HG03064 (cell line): ENCODE measurements at regions not wholly inside any gene's neighbourhood (a gene's known extent, or its start where the extent isn't known, plus 50 kb on each side); places are given as distances from the start of the nearest gene placed in this dataset.

Experiments used
- ATAC-seq: cut with Tn5 transposase; IDR thresholded peaks from one replicate; pipeline ENCODE4 v1.9.1; 2021; ENCODE audit warnings: low read depth; ENCODE audit not compliant: unreplicated experiment

DNA sequence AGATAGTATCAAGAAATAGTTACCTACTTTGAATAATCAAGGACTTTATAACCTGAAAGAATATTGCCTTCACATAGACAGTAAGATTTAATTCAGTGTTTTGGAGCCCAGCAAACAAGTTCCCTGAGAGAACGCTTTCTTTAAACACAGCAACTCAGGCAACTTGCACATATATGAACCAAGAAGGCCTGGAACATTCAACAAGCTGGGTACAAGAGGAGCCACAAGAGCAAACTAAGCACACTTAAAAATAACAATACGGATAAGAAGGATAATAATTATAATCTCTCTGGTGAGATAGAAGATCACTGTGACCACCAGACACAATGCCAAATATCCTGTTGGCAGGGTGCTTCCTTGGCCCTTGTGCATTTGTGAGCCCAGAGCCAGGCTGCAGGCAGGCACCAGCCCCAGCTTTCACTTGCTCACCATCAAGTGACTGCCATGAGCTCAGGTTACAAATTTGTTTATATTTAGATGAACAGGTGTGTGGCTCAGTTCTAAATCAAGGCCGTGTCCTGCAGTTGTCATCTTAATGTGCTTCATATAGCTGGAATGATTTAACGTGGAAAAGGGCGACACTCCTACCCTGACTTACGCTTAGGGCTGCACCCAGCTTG, 446.6 kb downstream of the IRS1 start:
- ATAC-seq: no peak

DNA sequence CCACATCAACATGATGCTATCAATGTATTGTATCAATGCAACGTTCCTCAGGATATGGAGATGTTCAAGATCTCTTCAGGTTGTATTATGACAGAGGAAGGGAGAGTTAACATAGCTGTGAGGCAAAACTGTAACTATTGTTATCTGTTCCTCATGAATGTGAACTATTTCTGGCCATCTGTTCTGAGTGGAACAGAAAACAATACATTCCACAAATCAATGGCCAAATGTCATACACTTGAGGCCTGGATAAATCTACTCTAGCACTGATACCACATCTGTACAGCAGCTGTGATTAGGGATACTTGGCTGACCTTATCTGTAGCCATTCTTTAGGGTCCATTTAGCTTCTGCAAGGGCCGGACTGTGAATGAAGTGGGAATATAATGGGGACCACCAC, 447.9 kb downstream of the IRS1 start:
- ATAC-seq: no peak

DNA sequence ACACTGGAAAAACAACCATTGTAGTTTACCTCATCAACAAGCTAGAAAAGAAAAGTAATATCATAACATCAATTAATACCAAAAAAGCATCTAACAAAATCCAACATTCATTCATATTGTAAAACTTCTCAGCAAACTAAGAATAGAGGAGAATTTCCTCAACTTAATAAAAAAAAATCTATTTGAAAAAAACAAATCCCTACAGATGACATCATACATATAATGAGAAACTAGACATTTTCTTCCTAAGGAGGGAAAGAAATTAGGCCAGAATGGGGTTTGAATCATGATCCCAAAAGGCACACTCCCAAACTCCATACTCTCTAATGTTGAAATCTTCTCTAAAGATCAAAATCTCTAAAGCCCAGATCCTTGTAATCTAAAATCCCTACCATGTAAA, 460.0 kb downstream of the IRS1 start:
- no peak for ATAC-seq

DNA sequence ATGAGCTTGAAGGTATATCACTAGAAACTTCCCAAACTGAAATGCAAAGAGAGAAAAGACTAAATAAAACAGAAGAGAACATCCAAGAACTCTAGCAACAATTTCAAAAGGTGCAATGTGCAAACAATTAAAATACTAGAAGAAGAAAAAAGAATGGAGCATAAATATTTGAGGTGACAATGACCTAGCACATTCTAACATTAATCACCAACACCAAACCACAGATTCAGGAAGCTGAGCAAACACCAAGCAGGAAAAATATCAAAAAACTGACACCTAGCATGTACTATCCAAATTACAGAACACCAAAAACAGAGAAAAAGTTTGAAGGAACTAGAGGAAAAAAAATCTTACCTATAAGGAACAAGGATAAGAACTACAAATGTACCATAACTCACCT, 460.8 kb downstream of the IRS1 start:
- ATAC-seq: no peak

DNA sequence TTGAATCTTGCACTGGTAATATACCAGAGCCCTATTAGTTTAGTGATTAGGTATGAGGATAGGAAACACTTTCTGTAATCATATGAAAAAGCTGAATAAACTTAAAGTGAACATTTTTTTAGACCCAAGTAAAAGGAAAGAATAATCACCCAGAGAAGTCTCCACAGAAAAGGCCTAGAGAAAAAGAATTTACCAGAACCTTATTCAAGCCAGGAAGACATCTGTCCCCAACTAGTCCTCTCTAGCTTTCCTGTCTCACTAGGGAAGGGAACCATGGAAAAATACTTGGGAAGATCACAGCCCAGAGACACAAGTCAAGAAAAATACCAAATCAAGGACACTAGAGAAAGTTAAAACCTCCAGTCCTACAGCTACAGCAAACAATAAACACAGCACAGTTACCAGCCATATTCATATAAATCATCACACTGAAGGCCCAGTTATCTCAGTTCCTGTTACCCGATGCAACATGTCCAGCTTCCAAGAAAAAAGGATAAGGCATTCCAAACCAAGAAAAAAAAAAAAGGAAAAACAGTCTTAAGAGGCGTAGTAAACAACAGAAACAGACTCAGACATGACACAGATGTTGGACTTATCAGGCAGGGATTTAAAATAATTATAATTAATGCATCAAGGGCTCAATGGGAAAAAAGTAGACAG, 461.5 kb downstream of the IRS1 start:
- ATAC-seq: no peak

DNA sequence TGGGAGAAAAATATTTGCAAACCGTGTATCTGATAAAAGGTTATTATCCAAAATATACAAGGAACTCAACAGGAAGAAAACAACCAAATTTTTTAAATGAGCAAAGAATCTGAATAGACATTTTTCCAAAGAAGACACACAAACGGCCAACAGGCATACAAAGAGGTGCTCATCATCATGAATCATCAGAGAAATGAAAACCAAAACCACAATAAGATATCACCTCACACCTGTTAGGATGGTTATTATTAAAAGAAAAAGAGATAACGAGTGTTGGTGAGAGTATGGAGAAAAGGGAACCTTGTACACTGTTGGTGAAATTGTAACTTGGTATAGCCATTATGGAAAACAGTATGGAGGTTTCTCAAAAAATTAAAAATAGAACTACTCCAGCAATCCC, 463.3 kb downstream of the IRS1 start:
- ATAC-seq: no peak

DNA sequence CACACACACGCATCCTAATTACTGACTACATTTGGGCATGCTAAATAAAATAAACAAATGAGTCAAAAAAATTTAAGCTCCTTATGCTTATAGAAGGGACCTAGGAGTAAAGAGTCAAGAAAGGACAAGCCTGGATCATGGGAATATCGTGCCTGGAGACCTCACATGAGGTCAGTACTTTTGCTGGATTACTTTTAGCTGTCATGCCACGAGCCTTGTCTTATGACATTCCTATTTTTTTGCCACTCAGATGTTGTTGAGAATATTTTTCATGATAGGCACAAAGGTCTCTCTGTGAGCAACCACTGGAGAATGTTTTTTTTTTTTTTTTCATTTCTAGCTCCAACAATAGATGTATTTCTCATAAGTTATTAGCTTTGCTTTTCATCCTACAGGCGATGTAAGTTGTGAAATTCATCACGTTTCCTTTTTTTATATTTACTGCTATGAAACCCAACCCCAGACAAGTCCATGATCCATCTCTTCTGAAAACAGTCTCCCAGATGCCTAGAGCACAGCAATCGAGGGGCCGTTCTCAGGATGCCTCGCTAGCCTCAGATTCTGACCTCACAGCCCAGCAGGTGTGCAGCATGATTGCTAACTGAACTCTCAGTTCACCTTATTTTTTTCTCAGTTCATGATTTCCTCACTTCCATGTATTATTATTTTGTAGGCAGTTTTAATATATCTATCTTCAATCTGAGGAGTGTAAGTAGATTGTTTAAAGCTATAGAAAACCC, 464.5 kb downstream of the IRS1 start:
- no peak for ATAC-seq

DNA sequence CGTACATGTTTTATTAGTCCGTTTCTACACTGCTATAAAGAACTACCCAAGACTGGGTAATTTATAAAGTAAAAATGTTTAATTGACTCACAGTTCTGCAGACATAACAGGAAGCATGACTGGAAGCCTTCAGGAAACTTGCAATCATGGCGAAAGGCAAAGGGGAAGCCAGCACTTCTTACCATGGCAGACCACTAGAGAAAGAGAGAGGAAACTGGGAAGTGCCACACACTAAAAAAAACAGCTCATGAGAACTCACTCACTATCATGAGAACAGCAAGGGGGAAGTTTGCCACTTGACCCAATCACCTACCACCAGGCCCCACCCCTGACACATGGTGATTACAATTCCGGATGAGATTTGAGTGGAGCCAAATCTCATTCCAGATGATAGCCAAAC, 466.2 kb downstream of the IRS1 start:
- ATAC-seq: no peak

DNA sequence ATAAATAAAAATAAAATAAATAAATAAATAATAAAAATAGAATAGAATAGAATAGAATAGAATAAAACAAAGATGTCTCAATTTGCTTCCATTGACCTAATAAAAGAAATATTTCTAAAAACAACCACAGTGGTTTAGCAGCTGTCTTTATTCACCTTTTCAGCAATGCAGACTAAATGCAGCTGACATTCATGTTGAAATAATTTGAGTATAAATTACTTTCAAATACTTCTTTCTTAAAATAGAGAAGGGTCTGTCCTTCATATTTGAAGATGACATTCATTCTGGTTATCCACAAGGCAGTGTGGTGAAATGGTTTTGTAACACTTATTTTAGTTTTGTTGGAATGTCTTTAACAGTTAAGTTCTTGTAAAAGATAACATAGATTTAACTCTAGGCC, 469.4 kb downstream of the IRS1 start:
- no peak for ATAC-seq

DNA sequence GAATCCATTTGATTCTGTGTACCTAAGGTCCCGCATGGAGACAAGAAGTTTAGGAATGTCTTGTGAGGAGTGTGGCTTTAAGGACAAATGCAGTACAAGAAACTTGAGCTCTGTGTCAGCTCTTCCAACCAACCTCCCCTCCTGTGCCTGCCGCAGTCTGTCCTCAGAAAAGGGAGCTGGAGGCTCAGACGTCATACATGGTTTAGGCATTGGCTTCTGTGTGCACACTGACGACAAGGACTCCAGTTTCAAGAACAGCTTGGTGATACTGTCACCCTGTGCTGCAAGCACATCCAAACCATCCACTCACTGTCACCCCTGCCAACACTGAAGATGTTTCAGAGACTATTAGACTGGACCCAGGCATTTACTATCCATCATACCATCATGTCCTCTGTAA, 470.4 kb downstream of the IRS1 start:
- ATAC-seq: no peak

DNA sequence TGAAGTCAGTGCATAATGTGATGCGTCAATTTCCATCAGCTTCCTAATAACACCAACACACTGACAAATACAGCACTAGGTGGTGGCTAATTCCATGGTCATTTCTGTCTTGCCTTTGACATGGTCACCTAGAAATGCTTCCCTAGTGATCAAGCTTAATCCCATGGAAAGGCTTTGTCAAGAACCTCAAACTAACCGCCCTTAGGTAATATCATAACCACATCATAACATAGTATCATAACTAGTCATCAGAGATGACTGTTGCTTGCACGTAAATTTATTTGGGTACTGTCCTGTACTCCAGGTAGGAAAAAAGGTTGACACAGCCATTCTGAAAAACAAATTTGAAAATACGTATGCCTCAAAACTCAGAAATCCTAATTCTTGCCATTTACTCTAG, 471.8 kb downstream of the IRS1 start:
- ATAC-seq: no peak

DNA sequence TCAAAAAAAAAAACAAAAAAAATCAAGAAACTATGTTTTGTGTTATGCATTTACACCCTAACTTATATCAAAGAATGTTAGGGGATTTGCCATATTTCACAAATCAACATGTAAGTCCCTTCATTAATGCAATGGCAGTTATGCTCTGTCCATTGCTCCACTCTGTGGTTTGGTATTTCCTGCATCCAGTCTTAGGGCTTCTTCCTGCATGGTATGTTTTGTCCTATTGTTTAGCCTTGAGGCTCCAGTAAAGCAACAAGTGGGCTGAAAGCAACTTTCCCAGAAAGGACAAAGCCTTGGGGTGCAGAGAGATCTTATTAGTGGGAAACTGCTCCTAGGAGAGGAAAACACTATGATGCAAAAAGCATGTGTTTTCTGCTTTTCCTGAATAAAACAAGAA, 474.1 kb downstream of the IRS1 start:
- no peak for ATAC-seq

DNA sequence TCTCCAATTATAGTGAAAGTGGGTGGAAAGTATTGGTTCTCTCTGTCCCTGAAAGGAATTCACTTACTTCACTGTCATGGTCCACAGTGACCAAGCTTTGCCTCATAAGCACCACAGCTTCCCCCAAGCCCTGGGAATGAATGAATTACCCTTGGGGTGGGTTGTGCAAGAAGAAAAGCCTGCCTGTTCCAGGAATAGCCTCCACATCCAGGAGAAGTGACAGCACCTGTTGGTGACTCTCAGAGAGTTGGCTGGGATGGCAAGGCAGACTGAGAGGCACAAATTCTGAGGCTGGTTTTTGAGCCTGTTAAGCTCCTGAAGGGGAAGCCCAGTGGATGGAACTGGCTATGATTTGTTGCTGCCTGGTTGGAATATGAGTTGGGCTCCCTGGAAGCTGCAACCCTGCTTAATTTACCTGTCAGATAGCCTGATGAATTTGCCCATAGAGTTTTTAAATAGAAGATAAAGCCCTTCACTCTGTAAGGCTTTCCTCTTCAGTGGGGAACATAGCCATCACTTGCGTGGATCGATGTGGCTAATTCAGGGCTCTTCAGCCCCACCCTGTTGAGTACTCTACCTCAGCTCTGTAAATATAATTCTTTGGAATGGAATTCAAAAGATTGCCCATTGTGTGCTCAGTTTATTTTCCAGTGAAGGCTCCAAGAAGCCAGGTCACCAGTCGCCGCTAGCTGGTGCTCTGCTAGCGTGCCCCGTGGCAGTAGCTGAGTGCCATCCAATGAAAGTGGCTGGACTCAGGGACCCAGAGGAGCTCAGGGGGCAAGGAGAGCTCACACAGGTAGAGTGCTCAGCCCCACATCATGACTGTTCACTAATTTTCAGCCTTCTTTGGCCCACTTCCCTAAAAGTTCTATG, 479.3 kb downstream of the IRS1 start:
- ATAC-seq: no peak

DNA sequence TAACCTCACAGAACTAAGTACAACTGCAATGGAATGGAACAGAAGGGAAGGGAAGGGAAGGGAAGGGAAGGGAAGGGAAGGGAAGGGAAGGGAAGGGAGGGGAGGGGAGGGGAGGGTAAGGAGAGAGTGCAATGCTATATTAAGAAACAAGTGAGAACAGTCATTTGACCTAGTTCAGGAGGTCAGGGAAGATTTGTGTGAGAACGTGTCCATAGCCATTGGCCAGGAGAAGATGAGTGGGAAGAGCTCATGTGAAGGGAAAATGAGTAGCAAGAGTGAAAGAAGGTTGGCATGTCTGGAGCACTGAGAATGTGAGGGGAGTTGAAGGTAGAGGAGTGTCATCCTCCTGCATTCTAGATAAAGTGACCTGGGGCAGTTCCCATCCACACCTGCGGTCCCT, 481.6 kb downstream of the IRS1 start:
- no peak for ATAC-seq

DNA sequence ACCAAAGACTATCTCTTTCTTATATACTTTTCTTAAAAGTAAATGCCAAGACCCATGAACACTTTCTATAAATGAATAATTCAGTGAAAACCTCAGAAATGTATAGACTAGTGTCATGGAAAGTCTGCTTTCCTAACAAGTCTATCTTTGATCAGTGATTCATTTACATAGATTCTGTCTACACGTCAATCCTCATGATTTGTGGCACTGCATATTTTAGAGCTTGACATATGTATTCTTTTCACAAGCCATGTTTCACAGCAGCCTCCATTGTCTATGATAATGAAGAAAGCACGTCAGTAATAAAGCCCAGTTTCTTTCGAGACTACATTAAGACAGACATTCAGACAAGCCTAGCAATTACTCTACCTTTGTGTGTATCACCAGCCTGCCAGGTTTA, 486.6 kb downstream of the IRS1 start:
- ATAC-seq: no peak

DNA sequence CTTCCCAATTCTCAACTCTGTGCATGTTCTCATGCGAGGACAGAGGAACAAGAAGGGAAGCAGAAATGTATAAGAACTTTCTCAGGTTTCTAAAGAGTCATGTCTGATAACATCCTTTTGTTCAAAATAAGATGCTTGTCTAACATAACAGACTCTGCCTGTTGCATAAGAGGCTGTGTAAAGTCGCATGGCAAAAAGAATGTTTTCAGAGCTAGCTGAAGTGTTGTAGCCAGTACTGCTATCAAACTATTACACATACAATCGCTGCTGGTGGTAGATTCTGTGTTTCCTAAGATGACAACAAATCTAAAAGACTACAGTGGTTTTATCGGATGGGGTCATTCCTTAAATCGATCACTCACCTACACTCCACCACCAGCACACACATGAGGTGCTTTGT, 487.5 kb downstream of the IRS1 start:
- no peak for ATAC-seq

DNA sequence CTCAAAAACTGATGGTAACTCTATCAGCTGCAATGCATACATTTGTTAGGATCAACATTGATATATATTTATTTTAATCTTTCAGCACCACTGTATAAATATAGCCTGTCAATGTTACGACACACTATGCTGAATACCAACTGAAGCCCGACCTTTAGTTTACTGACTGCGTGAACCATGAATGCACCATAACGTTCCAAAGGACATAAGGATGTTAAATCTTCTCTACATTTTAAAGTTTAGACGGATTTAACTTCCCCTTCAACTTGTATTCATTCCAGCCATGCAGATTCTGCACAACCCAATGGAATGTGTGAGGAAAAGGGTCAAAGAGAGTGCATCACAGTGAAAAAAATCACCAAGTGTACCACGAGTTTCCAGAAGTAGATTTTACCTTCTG, 489.5 kb downstream of the IRS1 start:
- ATAC-seq: no peak

DNA sequence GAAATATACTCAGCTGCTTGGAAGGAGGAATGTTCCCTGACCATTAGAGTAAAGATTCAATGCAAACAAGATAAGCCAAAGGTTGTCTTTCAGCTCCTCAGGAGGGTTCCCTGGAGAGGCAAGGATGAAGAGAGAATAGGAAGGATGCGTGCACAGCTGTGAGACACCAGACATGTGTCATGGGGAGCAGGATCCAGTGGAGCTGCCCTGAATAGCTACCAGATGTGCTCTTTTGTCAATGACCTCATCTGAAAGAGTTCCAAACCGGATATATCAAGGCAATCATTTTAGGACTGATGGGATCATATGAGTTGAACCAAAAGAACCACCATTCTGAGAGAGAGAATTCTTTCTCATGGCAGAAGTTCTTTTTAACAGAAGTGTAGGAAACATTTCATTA, 490.6 kb downstream of the IRS1 start:
- no peak for ATAC-seq

DNA sequence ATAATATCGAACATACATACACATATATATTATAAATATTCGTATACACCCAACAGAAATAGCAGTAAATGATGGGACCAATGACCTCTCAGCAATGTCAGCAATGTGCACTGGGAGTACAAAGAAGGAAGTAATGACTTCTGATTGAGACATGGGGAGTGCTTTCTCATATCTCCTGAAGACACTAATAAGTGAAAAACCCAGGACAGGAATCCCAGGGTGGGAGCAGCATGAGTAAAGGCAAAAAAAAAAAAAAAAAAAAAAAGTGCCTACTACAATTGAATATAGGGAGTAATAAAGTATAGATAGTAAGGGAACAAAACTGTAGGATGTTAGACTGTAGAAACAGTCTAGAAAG, 491.3 kb downstream of the IRS1 start:
- ATAC-seq: no peak

DNA sequence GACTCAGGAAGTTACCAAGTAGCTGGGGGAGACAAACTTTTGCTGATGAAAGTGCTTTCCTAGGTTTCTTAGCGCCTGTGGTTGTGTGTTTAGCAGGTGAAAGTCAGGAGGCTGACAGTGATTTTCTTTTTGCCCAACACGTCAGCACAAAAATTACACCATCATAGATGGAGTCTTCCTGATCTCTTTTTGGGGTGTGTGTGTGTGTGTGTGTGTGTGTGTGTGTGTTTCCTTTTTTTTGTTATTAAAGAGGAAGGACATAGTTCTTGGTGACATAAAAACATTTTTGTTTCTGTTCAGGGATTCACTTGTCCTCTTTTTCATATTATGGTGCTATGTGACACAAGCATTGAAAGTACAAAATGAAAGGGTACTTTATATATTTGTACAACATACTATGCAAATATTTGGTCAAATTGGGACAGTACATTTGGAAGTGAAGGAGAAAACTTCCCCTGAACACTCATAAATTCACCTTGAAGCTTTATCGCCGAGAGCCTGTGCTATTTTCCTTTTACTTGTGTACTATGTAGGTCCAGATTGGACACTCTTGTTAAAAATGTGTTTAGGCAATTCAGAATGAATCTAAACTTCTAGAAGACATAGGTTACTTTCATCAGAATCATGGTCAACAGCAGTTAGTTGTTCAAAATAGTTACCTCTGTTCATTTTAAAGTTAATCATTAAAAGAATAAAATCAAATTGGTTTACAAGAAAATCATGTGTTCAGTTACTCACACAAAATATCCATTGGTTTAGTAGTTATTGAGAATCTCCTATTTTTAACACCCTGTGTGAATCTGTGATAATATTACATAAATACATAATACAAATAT, 491.9 kb downstream of the IRS1 start:
- no peak for ATAC-seq
